ENCODE measurements at regions not wholly inside any gene's neighbourhood (a gene's known extent, or its start where the extent isn't known, plus 50 kb on each side); places are given as distances from the start of the nearest gene placed in this dataset.

DNA sequence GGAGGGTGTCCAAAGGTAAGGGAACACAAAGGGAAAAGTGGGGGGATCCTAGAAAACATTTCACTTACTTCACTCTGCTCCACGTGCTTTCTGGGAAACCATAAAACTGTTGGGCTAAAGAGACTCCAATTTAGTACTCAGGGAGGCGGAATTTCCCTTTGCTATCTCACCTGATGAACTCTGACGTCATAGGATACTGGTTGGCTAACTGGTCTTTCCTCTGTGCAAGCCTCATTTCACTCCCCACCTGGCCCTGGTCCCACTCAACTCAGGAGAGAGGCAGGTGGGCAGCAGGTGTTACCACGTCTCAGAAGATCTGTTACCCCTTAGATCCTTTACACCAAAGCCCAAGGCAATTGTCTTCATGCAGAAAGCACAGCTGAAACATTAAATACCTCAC lies 51.8 kb upstream of the PMAIP1 start:
- TF ChIP-seq POLR2A (IDR thresholded peaks at IDR 0.05; ENCODE audit: low read depth, low read length), result no peak
- TF ChIP-seq, protein P1, sequence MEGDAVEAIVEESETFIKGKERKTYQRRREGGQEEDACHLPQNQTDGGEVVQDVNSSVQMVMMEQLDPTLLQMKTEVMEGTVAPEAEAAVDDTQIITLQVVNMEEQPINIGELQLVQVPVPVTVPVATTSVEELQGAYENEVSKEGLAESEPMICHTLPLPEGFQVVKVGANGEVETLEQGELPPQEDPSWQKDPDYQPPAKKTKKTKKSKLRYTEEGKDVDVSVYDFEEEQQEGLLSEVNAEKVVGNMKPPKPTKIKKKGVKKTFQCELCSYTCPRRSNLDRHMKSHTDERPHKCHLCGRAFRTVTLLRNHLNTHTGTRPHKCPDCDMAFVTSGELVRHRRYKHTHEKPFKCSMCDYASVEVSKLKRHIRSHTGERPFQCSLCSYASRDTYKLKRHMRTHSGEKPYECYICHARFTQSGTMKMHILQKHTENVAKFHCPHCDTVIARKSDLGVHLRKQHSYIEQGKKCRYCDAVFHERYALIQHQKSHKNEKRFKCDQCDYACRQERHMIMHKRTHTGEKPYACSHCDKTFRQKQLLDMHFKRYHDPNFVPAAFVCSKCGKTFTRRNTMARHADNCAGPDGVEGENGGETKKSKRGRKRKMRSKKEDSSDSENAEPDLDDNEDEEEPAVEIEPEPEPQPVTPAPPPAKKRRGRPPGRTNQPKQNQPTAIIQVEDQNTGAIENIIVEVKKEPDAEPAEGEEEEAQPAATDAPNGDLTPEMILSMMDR (IDR thresholded peaks at IDR 0.05; ENCODE audit: extremely low read depth in 1 of 2, insufficient read depth in 1 of 2, low read depth in 1 of 2, low read length in 2 of 2), result no peak
- no peak for TF ChIP-seq EZH2 (IDR thresholded peaks at IDR 0.05; ENCODE audit: borderline replicate concordance, low read depth, low read length, severe bottlenecking)
- TF ChIP-seq FOS (IDR thresholded peaks at IDR 0.05; ENCODE audit: borderline replicate concordance, insufficient read depth, low read length), result no peak
- TF ChIP-seq POLR2AphosphoS5 (IDR thresholded peaks at IDR 0.05; ENCODE audit: insufficient read depth, low read depth, low read length), result no peak
